SJCRH30 (cell line): ENCODE measurements at regions not wholly inside any gene's neighbourhood (a gene's known extent, or its start where the extent isn't known, plus 50 kb on each side); places are given as distances from the start of the nearest gene placed in this dataset.

ENCODE experiments used
- DNase-seq, 2 experiments: peaks; one replicate each; pipeline ENCODE4 v3.0.0-alpha.2; 2015 to 2020
- H3K27ac ChIP-seq: fragments of 250-450 bp; sonication (Bioruptor Pico); 2 replicates; pipeline ENCODE4 v1.5.1; 2020; ENCODE audit warnings: mild to moderate bottlenecking, moderate library complexity
- H3K27me3 ChIP-seq: fragments of 250-450 bp; sonication (Bioruptor Pico); 2 replicates; pipeline ENCODE4 v1.5.1; 2020; ENCODE audit warnings: mild to moderate bottlenecking, moderate library complexity
- H3K36me3 ChIP-seq: fragments of 250-450 bp; sonication (Bioruptor Pico); 2 replicates; pipeline ENCODE4 v1.5.1; 2020; ENCODE audit warnings: mild to moderate bottlenecking, moderate library complexity
- H3K4me1 ChIP-seq: fragments of 250-450 bp; sonication (Bioruptor Pico); 2 replicates; pipeline ENCODE4 v1.5.1; 2020; ENCODE audit warnings: mild to moderate bottlenecking, moderate library complexity
- H3K4me3 ChIP-seq: fragments of 250-450 bp; sonication (Bioruptor Pico); 2 replicates; pipeline ENCODE4 v1.5.1; 2020; ENCODE audit warnings: mild to moderate bottlenecking, moderate library complexity
- H3K9me3 ChIP-seq: fragments of 250-450 bp; sonication (Bioruptor Pico); replicated peaks from 2 replicates; pipeline ENCODE4 v1.5.1; 2020; ENCODE audit warnings: mild to moderate bottlenecking, moderate library complexity

DNA sequence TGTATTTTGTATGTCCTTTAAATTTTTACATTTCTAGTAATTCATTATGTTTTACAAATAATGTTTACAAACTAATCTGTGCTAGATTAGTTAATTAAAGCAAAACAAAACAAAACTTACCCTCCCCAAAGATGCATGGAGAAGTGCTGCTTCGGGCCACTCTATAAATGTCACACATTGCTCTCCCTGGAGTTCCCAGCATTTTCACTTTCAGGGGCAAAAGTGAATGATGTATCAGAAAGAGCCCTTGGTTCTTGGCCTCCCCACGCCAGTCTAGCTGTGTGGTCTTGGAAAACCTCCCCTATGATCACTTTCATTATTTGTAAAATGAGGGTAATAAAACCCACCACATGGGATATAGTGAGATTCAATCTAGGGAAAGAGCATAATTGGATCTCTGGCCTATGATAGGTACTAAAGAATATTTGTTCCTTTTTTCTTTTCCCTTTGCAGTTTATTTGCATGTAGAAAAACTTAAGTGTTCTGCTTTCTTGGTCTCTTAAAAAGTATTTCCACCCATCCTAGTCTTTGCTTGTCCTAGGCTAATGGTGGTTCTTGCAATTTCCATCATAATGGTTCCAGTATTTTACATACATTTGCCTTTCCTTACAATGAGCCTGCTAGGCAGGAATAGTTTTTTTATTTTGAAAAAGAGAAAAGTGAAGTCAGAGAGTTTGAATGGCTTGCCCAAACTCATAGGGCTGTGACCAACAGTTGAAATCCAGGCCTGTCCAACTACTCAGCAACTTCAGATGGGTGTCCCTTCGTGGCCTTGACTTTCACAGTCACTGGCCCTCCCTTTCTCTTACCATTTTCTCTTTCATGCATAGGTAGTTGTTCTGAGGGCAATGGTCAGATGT, 184.5 kb upstream of the KLF4 start:
- Histone ChIP-seq H3K9me3 (no peaks in the 10 kb centered on the region), H3K27ac (no peak overlapping the region), H3K4me3 (no peak overlapping the region), H3K27me3 (no peaks in the 10 kb centered on the region), H3K4me1 (no peaks in the 10 kb centered on the region), H3K36me3 (no peaks in the 10 kb centered on the region)
- no peak for DNase-seq

DNA sequence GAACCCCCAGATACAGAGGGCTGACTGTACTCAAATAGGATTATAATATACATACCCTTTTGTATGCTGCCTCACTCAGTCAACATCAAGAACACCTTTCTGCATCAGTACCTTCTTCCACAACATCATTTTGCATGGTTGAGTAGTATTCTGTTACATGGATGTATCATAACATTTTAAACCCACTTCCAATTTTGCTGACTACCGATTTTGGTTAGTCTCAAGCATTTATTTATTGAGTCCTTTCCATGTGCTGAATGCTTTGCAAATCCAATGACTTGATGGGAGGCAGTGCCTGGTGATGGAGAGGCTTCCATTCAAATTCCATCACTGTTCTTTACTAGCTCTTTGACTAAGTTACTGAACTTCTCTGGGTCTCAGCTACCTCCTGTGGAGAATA, 182.0 kb upstream of the KLF4 start:
- H3K36me3 ChIP-seq: no peaks in the 10 kb centered on the region
- no peak overlapping the region for H3K27ac ChIP-seq
- no peaks in the 10 kb centered on the region for H3K9me3 ChIP-seq
- H3K27me3 ChIP-seq: no peaks in the 10 kb centered on the region
- H3K4me1 ChIP-seq: no peaks in the 10 kb centered on the region
- H3K4me3 ChIP-seq: no peak overlapping the region
- no peak for DNase-seq

- DNase-seq: peak in 1 of 2 experiments; percentile 49
- Histone ChIP-seq H3K36me3 (no peaks in the 10 kb centered on the region), H3K9me3 (no peaks in the 10 kb centered on the region), H3K4me3 (no peak overlapping the region), H3K27me3 (no peaks in the 10 kb centered on the region), H3K27ac (no peak overlapping the region), H3K4me1 (no peaks in the 10 kb centered on the region)
These were observed 179.9 kb upstream of the KLF4 start for GRCh38 chr9:107669422-107669821.

DNA sequence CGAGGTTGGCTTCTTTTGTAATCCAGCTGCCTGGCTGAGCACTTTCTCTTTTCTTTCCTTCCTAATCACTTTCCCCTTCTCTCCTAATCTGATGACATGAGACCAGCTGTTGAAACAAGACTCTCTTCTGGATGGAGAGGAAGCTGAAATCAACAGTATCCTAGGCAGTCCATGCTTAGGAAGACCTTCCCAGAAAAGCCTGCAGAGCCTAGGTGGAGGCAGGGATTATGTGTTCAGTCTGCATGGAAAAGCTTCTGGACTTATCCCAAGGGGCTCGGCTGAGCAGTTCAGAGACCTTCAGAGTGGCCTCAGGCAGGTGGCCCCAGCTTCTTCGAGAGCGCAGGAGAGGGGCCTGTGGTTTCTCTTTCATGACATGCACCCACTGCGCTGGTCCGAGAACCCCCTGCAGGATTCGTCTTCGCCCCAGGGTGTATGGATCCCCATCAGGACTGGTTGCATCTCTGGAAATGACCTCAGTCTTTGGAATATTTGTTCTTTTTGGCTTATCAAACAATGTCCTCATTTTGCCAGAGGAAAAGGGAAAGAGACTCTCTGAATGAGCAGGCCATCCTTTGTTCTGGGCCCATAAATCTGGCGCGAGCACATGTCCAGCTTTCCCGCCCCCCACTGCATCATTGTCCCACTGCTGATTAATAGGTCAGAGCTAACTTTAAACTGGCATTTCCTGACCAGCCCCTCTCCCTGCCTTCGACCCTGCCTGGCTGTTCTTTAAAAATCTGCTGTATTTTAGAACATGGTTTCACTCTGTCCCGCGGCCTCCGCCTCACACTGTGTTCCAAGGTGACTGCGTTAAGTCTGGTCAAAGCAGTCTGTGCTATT, 177.9 kb upstream of the KLF4 start:
- Histone ChIP-seq H3K27me3 (no peaks in the 10 kb centered on the region), H3K4me3 (no peak overlapping the region), H3K36me3 (no peaks in the 10 kb centered on the region), H3K9me3 (no peaks in the 10 kb centered on the region), H3K27ac (no peak overlapping the region), H3K4me1 (no peaks in the 10 kb centered on the region)
- DNase-seq: peak in 1 of 2 experiments; percentile 35

GRCh38 chr9:107665057-107665456, 175.5 kb upstream of the KLF4 start:
- H3K27ac ChIP-seq: no peak overlapping the region
- H3K4me1 ChIP-seq: no peaks in the 10 kb centered on the region
- H3K4me3 ChIP-seq: no peak overlapping the region
- no peaks in the 10 kb centered on the region for H3K27me3 ChIP-seq
- H3K36me3 ChIP-seq: no peaks in the 10 kb centered on the region
- no peak for DNase-seq
- no peaks in the 10 kb centered on the region for H3K9me3 ChIP-seq

DNA sequence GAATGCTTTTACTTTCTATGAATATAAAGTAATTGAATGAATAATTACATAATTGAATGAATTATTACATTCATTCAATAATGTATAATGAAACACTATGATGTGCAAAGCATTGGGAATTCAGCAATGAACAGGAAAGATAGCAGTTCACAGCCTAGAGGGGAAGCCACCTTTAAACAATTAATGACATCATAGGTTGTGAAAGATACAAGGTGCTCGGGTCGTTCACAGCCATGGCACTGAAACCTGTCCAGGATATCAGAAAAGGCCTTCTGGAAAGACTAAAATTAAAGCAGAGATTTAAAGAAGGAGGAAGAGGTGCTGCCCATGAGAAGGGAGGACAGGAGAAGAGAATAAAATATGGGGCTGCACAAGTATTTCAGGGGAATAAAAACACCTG, 171.4 kb upstream of the KLF4 start:
- Histone ChIP-seq H3K36me3 (no peaks in the 10 kb centered on the region), H3K27me3 (no peaks in the 10 kb centered on the region), H3K4me3 (no peak overlapping the region), H3K4me1 (no peaks in the 10 kb centered on the region), H3K9me3 (no peaks in the 10 kb centered on the region), H3K27ac (no peak overlapping the region)
- DNase-seq: no peak

GRCh38 chr9:107653263-107653821, 163.8 kb upstream of the KLF4 start:
- DNase-seq: no peak
- no peak overlapping the region for H3K4me3 ChIP-seq
- H3K27ac ChIP-seq: no peak overlapping the region
- H3K4me1 ChIP-seq: peaks cover 7% of the 10 kb centered on the region
- no peaks in the 10 kb centered on the region for H3K27me3 ChIP-seq
- H3K36me3 ChIP-seq: no peaks in the 10 kb centered on the region
- no peaks in the 10 kb centered on the region for H3K9me3 ChIP-seq

DNA sequence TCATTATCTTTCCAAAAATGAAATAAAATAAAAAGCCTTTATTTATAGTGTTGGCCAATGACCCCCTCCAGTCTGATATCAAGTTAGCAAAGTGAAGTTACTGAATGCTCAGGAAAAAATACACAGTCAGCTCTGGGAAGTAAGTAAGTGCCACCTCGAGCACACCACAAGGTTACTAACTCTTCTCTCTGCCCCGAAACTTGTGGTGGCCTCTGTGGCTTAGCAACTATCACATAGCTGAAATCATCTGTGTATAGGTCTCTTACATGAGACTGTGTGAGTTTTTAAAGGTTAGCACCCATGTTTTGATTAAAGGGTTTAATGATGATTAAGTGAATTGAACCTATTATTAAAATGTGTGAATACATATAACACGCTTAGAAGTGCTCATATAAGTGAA, 161.4 kb upstream of the KLF4 start:
- no peaks in the 10 kb centered on the region for H3K9me3 ChIP-seq
- H3K27ac ChIP-seq: no peak overlapping the region
- H3K4me1 ChIP-seq: peaks cover 7% of the 10 kb centered on the region
- no peaks in the 10 kb centered on the region for H3K27me3 ChIP-seq
- H3K36me3 ChIP-seq: no peaks in the 10 kb centered on the region
- no peak for DNase-seq
- no peak overlapping the region for H3K4me3 ChIP-seq

DNA sequence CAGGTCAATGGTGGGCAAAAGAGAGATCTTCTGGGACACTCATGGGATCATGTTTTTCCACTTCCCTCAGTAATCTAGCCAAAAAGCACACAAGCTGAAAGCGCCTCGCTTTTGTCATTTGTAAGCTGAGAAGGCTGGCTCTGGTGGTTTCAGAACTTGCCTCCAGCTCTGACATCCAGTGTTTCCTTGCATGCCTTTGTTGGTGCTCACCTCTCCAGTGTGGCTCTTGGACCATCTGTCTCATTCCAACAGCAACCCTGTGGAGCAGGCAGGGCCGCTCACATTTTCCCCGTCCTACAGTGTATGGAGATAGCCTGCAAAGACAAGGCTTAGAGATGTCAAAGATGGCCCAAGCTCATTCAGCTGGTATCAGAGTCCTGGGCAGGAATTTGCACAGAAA, 160.8 kb upstream of the KLF4 start:
- no peaks in the 10 kb centered on the region for H3K9me3 ChIP-seq
- peaks cover 7% of the 10 kb centered on the region for H3K4me1 ChIP-seq
- DNase-seq: peak; percentile 43 to 65
- no peak overlapping the region for H3K4me3 ChIP-seq
- H3K27me3 ChIP-seq: no peaks in the 10 kb centered on the region
- H3K36me3 ChIP-seq: no peaks in the 10 kb centered on the region
- H3K27ac ChIP-seq: no peak overlapping the region

- H3K4me3 ChIP-seq: no peak overlapping the region
- H3K36me3 ChIP-seq: no peaks in the 10 kb centered on the region
- DNase-seq: peak in 1 of 2 experiments; percentile 44
- no peaks in the 10 kb centered on the region for H3K27me3 ChIP-seq
- peaks cover 7% of the 10 kb centered on the region for H3K4me1 ChIP-seq
- no peaks in the 10 kb centered on the region for H3K9me3 ChIP-seq
- H3K27ac ChIP-seq: no peak overlapping the region
These were observed 158.7 kb upstream of the KLF4 start for GRCh38 chr9:107648153-107648715.

DNA sequence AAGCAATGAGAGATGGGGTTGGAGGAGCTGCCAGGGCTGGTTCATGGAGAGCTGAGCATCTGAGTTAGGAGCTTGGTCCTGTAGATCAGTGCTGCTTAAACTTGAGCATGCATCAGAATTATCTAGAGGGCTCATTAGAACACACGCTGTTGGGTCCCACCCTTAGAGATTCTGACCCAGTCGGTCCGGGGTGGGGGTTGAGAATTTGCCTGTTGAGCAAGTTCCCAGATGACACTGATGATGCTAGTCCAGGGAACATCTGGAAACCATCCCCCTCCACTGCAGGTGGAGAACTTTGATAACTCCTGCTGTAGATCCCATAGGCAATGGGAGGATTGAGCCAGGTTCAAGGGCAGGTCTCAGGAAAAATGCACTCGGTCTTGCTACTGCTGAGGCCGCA, 158.0 kb upstream of the KLF4 start:
- no peaks in the 10 kb centered on the region for H3K36me3 ChIP-seq
- peaks cover 7% of the 10 kb centered on the region for H3K4me1 ChIP-seq
- no peak overlapping the region for H3K27ac ChIP-seq
- no peak for DNase-seq
- no peaks in the 10 kb centered on the region for H3K27me3 ChIP-seq
- H3K9me3 ChIP-seq: no peaks in the 10 kb centered on the region
- no peak overlapping the region for H3K4me3 ChIP-seq

DNA sequence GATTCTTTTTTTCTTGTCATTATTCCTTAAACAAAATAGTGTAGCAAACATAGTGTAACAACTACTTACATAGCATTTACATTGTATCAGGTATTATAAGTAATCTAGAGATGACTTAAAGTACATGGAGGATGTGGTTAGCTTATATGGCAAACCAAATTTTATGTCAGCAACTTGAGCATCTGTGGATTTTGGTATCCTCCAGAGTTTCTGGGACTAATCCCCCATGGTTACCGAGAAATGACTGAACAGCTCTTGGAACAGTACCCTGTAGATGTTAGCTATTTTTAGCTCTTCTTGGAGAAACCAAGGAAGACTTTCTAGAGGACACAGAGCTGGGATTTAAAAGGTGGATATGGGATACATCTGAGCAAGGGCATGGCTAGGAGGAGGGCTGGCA, 157.6 kb upstream of the KLF4 start:
- no peaks in the 10 kb centered on the region for H3K36me3 ChIP-seq
- H3K27ac ChIP-seq: no peak overlapping the region
- peaks cover 7% of the 10 kb centered on the region for H3K4me1 ChIP-seq
- no peaks in the 10 kb centered on the region for H3K27me3 ChIP-seq
- H3K4me3 ChIP-seq: no peak overlapping the region
- no peak for DNase-seq
- H3K9me3 ChIP-seq: no peaks in the 10 kb centered on the region

- H3K4me1 ChIP-seq: peaks cover 4% of the 10 kb centered on the region
- DNase-seq: no peak
- no peaks in the 10 kb centered on the region for H3K9me3 ChIP-seq
- no peak overlapping the region for H3K27ac ChIP-seq
- H3K27me3 ChIP-seq: no peaks in the 10 kb centered on the region
- H3K4me3 ChIP-seq: no peak overlapping the region
- no peaks in the 10 kb centered on the region for H3K36me3 ChIP-seq
These were observed 155.9 kb upstream of the KLF4 start for GRCh38 chr9:107645464-107645833.

GRCh38 chr9:107644733-107645463, 155.3 kb upstream of the KLF4 start:
- H3K9me3 ChIP-seq: no peaks in the 10 kb centered on the region
- no peaks in the 10 kb centered on the region for H3K36me3 ChIP-seq
- no peak for DNase-seq
- H3K4me1 ChIP-seq: peaks cover under 1% of the 10 kb centered on the region; the same call in 1 of the 2 replicates
- no peak overlapping the region for H3K27ac ChIP-seq
- no peak overlapping the region for H3K4me3 ChIP-seq
- H3K27me3 ChIP-seq: no peaks in the 10 kb centered on the region
